PC-9 (cell line): ENCODE measurements at regions not wholly inside any gene's neighbourhood (a gene's known extent, or its start where the extent isn't known, plus 50 kb on each side); places are given as distances from the start of the nearest gene placed in this dataset.

Experiments used
- BruUV-seq: library from RNA; stranded (reverse); fragments of 400-500 nt; replicated peaks from 2 replicates; lab custom pipeline; 2021; lab: Mats Ljungman, UMichigan
- CTCF ChIA-PET: fragments of 300-600 bp; sonication (Branson Sonifier 250); formaldehyde crosslinking; loops from one replicate; lab custom pipeline; 2022; ENCODE audit warnings: antibody characterized with exemption; lab: Charles Lee
- POLR2A ChIA-PET: fragments of 300-600 bp; sonication (Branson Sonifier 250); formaldehyde crosslinking; loops from one replicate; lab custom pipeline; 2022; ENCODE audit warnings: antibody characterized with exemption; ENCODE audit not compliant: unreplicated experiment; lab: Charles Lee
- DNase-seq, 2 experiments: peaks; one replicate each; pipeline versions ENCODE4 v3.0.0 to v3.0.0-alpha.2; 2015 to 2022; ENCODE audit warnings: mixed read lengths in 1 of 2
- H2AFZ ChIP-seq: fragments of 200-600 bp; sonication (generic); 2 replicates; pipeline ENCODE4 v1.8.1; 2017; ENCODE audit warnings: antibody characterized with exemption
- H3F3A ChIP-seq: fragments of 200-600 bp; sonication (generic); 2 replicates; pipeline ENCODE4 v1.8.1; 2017; ENCODE audit warnings: antibody characterized with exemption, mild to moderate bottlenecking, low read depth; ENCODE audit not compliant: insufficient read depth
- H3K27ac ChIP-seq: fragments of 200-600 bp; sonication (generic); 2 replicates; pipeline ENCODE4 v1.6.1; 2016; ENCODE audit warnings: mixed run types
- H3K27me3 ChIP-seq: fragments of 200-600 bp; sonication (generic); 2 replicates; pipeline ENCODE4 v1.6.1; 2016; ENCODE audit warnings: low read depth, mixed run types; ENCODE audit not compliant: insufficient read depth
- H3K36me3 ChIP-seq: fragments of 200-600 bp; sonication (generic); 2 replicates; pipeline ENCODE4 v1.6.1; 2016; ENCODE audit warnings: low read depth, mixed run types
- H3K4me1 ChIP-seq: fragments of 200-600 bp; sonication (generic); replicated peaks from 2 replicates; pipeline ENCODE4 v1.6.1; 2016; ENCODE audit warnings: mixed run types; ENCODE audit not compliant: insufficient read depth
- H3K4me2 ChIP-seq: fragments of 200-600 bp; sonication (generic); 2 replicates; pipeline ENCODE4 v1.6.1; 2017; ENCODE audit warnings: mixed run types
- H3K4me3 ChIP-seq: fragments of 200-600 bp; sonication (generic); 2 replicates; pipeline ENCODE4 v1.6.1; 2016; ENCODE audit warnings: mixed run types
- H3K79me2 ChIP-seq: fragments of 200-600 bp; sonication (generic); 2 replicates; pipeline ENCODE4 v1.6.1; 2017; ENCODE audit warnings: low read depth, mixed run types
- H3K9me2 ChIP-seq: fragments of 200-600 bp; sonication (generic); 2 replicates; pipeline ENCODE4 v1.8.1; 2017; ENCODE audit warnings: mild to moderate bottlenecking; ENCODE audit not compliant: insufficient read depth
- H3K9me3 ChIP-seq: fragments of 200-600 bp; sonication (generic); 2 replicates; pipeline ENCODE4 v1.8.1; 2016; ENCODE audit warnings: low read depth; ENCODE audit not compliant: insufficient read depth
- H4K20me1 ChIP-seq: fragments of 200-600 bp; sonication (generic); 2 replicates; pipeline ENCODE4 v1.8.1; 2017; ENCODE audit not compliant: insufficient read depth
- EZH2 ChIP-seq: fragments of 200-600 bp; sonication (generic); IDR thresholded peaks from 2 replicates; pipeline ENCODE4 v1.8.0; 2017; ENCODE audit warnings: antibody characterized with exemption, low read depth
- intact Hi-C: fragments of 100-400 bp; cut with micrococcal nuclease; formaldehyde crosslinking; loops from one replicate; pipeline ENCODE4 v1.10.0; 2022; ENCODE audit not compliant: unreplicated experiment
- TF ChIP-seq, protein P1 (sequence below): fragments of 200-600 bp; sonication (generic); conservative IDR thresholded peaks from 2 replicates; pipeline ENCODE4 v1.6.1; 2017; ENCODE audit warnings: mixed run types, antibody characterized with exemption, mild to moderate bottlenecking, moderate library complexity

DNA sequence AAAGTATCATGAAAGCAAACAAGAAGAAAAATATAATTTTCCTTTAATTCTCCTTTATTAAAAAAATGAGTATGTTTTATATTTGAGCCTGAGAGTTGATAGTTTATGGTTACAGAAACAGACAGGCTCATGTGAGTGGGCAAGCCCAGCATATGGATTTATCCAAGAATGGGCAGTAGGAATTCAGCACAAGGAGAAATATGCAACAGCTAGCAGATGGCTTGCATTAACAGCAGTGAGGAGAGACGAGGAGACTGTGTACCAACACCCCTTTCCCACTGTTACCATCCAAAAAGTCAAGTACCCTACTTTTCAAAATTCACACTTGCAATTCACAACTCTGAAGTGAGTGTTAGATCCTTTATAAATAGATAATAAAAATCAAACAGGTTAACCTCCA, 1760.2 kb upstream of the TENM3 start:
- TF ChIP-seq, protein P1, sequence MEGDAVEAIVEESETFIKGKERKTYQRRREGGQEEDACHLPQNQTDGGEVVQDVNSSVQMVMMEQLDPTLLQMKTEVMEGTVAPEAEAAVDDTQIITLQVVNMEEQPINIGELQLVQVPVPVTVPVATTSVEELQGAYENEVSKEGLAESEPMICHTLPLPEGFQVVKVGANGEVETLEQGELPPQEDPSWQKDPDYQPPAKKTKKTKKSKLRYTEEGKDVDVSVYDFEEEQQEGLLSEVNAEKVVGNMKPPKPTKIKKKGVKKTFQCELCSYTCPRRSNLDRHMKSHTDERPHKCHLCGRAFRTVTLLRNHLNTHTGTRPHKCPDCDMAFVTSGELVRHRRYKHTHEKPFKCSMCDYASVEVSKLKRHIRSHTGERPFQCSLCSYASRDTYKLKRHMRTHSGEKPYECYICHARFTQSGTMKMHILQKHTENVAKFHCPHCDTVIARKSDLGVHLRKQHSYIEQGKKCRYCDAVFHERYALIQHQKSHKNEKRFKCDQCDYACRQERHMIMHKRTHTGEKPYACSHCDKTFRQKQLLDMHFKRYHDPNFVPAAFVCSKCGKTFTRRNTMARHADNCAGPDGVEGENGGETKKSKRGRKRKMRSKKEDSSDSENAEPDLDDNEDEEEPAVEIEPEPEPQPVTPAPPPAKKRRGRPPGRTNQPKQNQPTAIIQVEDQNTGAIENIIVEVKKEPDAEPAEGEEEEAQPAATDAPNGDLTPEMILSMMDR, result no peak
- no peak for TF ChIP-seq EZH2

DNA sequence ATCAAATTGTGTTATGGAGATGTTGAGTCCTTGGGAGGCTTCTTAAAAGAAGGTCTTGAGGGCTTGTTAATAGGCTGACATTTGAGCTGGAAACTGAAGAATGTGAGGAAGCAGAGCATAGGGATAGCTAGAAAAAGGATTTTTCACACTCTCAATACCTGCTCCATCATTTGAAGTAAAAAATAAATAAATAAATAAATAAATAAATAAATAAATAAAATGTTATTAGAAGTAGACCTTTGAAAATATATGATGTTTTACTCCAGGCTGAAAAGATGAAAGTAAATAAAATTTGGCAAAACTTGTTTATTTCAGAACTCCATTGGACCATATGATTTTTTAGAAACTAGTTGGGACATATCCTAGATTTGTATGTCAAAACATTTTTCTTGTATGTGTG, 1757.8 kb upstream of the TENM3 start:
- no peak overlapping the region for H3K4me3 ChIP-seq
- H3K4me1 ChIP-seq, result no peaks in the 10 kb centered on the region
- no peaks in the 10 kb centered on the region for H3K9me3 ChIP-seq
- no peaks in the 10 kb centered on the region for H3K9me2 ChIP-seq
- no peaks in the 10 kb centered on the region for H3F3A ChIP-seq
- TF ChIP-seq, protein P1, result no peak
- no peak for TF ChIP-seq EZH2
- DNase-seq, result no peak
- no peaks in the 10 kb centered on the region for H3K79me2 ChIP-seq
- no peaks in the 10 kb centered on the region for H3K36me3 ChIP-seq
- intact Hi-C loops, result no loop called here
- H2AFZ ChIP-seq, result no peak overlapping the region
- H3K27me3 ChIP-seq, result no peaks in the 10 kb centered on the region
- ChIA-PET CTCF (no interaction called here), POLR2A (no interaction called here)
- H3K27ac ChIP-seq, result no peak overlapping the region
- H3K4me2 ChIP-seq, result no peak overlapping the region
- BruUV-seq, result no TSS peak
- H4K20me1 ChIP-seq, result no peaks in the 10 kb centered on the region

More for the DNA sequence above, 1760.2 kb upstream of the TENM3 start:
- Histone ChIP-seq H4K20me1 (no peaks in the 10 kb centered on the region), H3F3A (no peaks in the 10 kb centered on the region), H3K79me2 (no peaks in the 10 kb centered on the region), H3K4me2 (no peak overlapping the region), H3K9me2 (no peaks in the 10 kb centered on the region), H2AFZ (no peak overlapping the region), H3K36me3 (no peaks in the 10 kb centered on the region), H3K27me3 (no peaks in the 10 kb centered on the region), H3K4me1 (no peaks in the 10 kb centered on the region), H3K4me3 (no peak overlapping the region), H3K9me3 (no peaks in the 10 kb centered on the region), H3K27ac (no peak overlapping the region)
- ChIA-PET POLR2A (no interaction called here), CTCF (no interaction called here)
- DNase-seq, result no peak
- intact Hi-C loops, result no loop called here
- no TSS peak for BruUV-seq

DNA sequence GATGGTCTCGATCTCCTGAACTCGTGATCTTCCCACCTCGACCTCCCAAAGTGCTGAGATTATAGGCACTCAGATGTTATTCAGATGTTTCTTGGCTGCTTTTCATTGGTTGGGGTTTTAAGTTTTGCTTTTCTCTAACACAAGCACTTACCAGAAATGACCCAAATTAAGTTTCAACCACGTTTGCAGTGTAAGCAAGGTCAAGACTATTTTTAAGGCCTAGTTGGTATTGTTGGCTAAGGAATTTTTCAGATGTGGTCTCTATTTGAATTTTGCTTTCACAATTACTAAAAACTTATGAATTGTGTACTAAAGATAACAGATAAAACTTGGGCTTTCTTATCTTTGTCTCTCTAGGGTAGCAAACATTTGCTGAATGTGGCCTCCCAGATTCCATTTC, 1756.9 kb upstream of the TENM3 start:
- no peaks in the 10 kb centered on the region for H3K27me3 ChIP-seq
- H3K9me3 ChIP-seq, result no peaks in the 10 kb centered on the region
- no peaks in the 10 kb centered on the region for H3K4me1 ChIP-seq
- ChIA-PET CTCF (no interaction called here), POLR2A (no interaction called here)
- H3F3A ChIP-seq, result no peaks in the 10 kb centered on the region
- DNase-seq, result no peak
- H3K36me3 ChIP-seq, result no peaks in the 10 kb centered on the region
- TF ChIP-seq EZH2, result no peak
- TF ChIP-seq, protein P1, result no peak
- H2AFZ ChIP-seq, result no peak overlapping the region
- intact Hi-C loops, result no loop called here
- H3K9me2 ChIP-seq, result no peaks in the 10 kb centered on the region
- BruUV-seq, result no TSS peak
- no peak overlapping the region for H3K4me3 ChIP-seq
- no peaks in the 10 kb centered on the region for H4K20me1 ChIP-seq
- H3K27ac ChIP-seq, result no peak overlapping the region
- H3K79me2 ChIP-seq, result no peaks in the 10 kb centered on the region
- H3K4me2 ChIP-seq, result no peak overlapping the region
